ENCODE measurements at regions not wholly inside any gene's neighbourhood (a gene's known extent, or its start where the extent isn't known, plus 50 kb on each side); places are given as distances from the start of the nearest gene placed in this dataset.

GRCh38 chr4:147217655-147218054 is 263.2 kb upstream of the EDNRA start:
- no peak for TF ChIP-seq POLR2A (IDR thresholded peaks at IDR 0.05; ENCODE audit: low read depth, low read length)
- TF ChIP-seq TAF1 (IDR thresholded peaks at IDR 0.05; ENCODE audit: borderline replicate concordance, low read depth, low read length) = no peak

All from GM12892 (cell line).